ENCODE measurements at regions not wholly inside any gene's neighbourhood (a gene's known extent, or its start where the extent isn't known, plus 50 kb on each side); places are given as distances from the start of the nearest gene placed in this dataset.

DNA sequence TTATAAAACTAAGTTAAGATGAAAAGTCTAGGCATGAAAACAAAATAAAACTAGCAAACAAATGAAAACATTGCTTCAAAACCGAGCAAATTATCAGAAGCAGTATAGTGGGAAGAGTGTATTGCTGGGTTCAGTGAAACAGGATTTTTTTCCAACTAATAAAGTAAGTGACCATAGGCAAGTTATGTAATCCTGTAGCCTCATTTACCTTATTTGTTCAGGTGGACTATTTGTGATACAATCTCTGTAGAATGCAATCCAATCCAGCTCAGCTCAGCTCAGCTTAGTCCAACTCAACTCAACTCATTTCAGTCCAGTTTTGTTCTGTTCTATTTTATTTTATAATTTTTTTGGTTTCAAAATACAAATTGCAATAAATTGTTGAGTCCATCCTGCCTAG is 276.7 kb upstream of the LRIG3 start:
- no peak for DNase-seq

DNA sequence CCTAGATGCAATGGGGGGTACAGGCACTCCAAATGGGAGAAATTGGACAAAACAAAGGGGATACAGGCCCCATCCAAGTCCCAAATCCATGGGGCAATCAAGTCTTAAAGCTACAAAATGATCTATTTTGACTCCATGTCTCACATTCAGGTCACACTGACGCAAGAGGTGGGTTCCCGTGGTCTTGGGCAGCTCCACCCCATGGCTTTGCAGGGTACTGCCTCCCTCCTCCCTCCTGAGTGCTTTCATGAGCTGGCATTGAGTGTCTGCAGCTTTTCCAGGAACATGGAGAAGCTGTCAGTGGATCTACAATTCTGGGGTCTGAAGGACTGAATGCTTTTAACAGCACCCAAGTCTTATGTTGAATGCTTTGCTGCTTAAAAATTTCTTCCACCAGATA is 274.5 kb upstream of the LRIG3 start:
- DNase-seq = no peak

DNA sequence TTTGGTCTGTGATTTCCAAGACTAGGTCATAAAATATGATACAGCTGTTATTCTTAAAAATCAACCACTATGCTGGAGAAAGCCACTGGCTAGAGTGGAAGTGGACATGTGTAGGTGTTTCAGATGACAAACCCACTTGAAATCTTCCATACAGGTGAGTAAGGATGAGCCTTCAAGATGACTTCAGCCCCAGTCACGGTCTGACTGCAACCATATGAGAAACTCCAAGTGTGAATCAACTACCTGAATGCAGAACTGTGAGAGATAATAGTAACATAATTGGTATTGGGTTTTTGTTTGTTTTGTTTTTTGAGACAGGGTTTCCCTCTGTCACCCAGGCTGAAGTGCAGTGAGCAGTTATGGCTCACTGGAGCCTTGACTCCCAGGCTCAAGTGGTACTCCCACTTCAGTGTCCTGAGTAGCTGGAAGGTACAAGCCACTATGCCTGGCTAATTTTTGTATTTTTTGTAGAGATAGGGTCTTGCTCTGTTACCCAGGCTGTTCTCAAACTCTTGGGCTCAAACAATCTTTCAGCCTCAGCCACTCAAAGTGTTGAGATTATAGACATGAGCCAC is 273.3 kb upstream of the LRIG3 start:
- no peak for DNase-seq

DNA sequence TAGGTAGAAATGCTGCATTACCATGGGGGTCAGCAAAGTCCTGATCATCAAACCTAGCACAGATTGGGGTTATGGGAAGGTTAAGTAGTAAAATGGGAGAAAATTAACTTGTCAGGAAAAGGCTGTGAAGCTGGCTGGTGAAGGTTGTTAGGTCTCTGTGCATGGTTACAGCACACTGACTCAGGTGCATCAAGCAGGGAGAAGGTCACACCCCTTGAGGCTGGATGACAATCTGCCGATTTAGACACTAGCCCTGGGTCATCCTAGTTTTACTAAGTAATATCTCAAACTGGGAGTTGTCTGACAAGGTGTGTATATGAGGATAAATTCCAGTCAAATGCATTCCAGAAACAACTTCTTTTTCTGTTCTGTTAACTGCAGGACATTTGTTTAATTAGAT is 271.1 kb upstream of the LRIG3 start:
- no peak for DNase-seq

DNA sequence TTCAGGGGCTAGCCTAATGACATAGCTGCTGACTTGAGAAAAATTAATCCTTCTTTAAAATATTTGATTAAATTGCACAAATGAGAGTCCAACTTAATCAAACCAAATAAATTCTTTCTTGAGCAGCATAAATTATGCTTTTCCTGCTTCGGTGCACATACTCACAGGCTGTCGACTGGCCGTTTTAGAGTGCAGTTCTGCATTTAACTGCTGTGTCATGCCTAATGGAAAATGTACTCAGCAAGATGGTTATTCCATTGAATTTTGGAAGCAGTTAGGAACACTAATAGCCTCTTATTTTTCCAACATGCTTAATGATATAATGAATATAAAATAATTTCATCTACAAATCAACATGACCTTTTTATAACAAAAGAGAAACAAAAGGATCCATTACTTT is 266.1 kb upstream of the LRIG3 start:
- DNase-seq = no peak

DNA sequence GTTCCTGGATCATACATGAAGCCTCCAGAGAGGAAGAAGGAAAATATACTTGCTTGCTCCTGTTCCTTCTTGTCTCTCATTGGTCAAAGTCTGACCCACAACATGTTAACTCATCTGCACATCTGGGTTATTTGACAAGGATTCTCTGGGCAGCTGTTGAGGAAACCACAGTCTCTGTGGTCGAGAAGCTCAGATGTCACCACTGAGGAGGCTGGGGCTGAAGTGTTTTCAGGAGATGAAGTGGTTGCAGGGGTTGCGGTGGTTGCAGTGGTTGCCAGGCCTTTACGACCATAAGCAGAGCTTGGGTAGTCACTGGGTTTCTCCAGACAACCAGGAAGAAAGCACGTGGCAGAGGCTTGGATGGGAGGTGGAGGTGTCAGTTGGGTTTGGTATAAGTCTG is 265.0 kb upstream of the LRIG3 start:
- no peak for DNase-seq

DNA sequence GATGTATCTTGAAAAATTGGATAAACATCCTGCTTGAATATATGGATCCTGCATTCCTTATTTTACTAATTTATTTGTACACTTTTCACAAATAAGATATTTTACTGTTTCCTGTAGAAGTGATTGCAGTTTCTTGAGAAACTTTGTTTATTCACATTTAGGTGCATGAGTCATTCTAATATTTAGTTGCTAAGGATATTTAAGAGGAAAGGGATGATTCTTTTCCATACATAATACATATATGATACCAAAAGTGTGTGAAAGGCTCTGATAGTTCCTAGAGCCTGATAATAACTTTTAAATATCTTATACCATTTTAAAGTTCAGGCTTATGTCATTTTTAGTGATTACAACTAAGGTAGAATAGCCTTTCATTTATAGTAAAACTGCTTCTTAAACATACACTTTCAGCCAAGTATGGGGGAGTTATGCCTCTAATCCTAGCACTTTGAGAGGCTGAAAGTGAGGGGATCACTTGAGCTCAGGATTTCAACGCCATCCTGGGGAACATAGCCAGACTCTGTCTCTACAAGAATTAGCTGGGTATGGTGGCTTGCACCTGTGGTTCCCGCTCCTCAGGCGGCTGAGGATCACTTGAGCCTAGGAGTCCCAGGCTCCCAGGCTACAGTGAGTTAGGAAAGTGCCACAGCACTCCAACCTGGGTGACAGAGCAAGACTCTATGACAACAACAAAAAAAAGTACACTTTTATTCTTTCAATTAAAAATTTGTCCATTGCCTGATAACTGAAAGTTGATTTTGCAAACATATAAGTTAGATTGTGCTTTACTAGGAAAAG is 262.6 kb upstream of the LRIG3 start:
- no peak for DNase-seq

DNA sequence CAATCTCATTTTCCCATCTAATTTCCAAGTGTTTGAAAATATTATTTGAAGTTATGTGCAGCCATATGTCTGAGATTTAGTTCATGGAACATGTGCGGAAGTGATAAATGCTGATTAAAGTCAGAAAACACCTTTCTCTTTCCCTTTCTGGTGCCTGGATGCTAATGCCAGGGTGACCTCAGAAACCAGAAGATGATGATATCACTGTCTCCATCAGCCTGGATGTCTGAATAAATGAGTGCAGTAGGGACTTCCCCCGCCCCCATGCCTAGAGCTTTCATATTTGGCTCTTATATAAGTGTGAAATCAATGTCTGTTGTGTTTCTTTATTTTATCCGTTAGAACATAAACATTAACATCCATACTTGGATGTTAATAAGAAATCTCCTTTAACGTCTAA is 261.9 kb upstream of the LRIG3 start:
- DNase-seq = peak in 1 of 2 experiments; percentile 3

DNA sequence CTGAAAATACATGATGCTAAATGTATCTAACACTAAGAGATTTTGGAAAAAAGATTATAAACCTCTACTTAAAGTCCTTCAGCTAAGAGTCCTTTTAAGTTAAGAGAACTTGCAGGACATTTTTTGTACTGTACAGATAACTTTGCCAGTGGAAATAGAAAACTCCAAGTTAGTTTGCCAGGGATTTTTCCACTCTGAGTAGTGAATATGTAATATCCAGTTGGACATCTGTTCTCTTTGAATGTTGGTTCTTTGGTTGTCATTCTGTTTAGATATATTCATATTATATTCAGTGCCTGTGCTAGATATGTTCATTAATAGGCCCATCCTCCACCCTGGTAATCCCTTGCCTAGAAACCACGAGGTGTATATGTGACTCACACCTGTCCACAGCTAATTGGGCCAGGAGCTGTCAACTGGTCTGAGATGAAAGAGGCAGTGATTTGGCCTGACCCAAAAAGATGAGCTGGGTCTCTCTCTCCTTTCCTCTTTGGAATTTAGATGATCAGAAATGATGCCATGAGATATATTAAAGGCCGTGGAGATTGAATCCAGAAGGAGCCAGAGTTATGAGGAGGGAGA is 261.0 kb upstream of the LRIG3 start:
- no peak for DNase-seq

DNA sequence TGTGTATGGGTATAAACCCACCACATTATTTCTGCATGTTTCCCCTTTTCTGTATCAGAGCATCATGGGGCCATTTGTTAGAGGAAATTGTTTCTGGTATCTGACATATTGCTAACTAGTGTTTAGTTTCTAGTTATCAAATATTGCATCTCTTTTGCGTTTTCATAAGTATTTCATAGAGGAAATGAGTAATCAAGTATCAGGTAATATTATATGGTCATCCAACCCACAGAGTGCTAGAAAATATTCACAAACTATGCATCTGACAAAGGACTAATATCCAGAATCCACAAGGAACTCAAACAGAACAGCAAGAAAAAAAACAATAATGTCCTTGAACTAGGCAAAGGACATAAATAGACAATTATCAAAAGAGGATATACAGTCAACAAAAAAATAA is 258.9 kb upstream of the LRIG3 start:
- DNase-seq = no peak

DNA sequence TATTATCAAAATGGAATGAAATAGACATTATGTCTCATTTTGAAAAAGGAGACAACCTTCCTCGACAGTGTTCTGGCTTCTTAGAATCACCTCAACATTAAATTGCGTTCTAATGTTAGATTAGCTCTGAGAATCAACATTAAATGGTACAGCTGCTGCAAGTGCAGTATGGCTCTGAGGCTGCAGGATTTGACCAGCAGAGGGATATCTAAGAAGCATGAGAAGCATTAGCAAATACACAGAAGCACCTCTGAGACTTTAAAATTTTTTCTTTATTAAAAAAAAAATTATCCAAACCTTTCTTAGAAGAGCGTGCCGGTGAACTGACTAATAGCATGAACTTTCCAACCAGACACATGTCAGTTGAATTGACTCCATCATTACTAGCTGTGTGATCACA is 253.4 kb upstream of the LRIG3 start:
- no peak for DNase-seq

DNA sequence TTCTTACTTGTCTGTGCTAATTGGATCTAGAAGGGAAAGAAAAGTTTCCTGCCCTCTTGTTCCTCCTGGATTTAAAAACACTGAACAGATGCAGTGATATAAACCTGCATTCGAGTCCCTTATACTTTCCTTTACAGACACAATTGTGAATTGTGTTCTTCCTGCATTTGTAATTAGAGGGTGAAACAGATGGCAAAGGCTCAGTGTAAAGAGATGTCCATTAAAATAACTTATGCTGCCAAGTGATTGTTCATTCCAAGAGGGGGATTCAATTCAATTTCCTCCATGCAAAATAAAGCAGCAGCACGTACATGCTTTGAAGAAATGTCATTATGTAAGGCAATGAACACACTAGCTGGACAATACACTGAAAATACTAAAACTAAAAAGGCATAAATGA is 248.3 kb upstream of the LRIG3 start:
- no peak for DNase-seq

DNA sequence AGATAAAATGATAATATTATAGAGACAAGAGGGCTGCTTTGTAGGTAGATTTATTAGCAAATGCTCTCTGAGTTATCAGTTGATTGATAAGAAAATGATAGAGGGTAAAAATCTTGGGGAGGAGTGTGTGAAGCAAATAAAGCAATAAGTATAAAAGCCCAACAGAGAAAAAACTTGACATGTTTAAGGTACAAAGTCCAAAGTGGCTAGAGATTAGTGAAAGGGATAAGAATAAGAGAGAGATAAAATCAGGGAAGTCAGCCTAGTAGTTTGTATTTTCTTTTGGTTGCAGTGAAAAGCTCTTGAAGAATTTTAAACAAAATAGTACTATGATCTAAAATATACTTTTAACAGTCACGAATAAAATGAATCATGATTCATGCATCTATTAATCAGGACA is 246.2 kb upstream of the LRIG3 start:
- DNase-seq = no peak

DNA sequence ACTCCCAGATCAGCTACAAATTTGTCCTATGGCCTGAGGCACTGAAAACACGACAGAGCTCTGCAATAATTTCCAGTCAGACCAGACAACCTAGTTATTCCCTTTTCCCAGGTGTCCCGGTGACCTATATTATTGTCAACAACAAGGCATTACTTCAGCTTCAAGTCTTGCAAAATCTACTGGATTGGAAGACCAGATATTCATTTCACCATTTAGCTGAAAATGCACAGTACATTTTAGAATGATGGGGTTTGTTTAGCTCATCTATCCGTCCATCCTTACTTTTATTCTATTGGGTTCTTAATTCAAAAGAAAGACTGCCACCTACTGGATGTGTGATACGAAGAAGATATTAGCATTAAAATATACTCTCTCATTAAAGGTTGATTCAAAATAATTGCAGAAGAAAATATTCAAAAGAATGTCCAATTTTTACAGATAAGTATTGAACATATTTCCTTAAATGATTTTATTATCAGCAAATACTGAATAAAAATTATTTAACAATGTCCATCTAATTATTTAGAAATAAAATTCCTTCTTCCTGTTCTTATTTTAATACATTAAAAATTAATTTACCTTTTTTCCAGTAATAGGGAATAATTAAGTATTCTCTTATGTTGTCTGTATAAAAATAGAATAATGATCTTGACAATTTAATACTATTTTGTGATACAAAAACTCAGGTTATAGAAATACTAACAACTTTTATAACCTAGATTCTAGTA is 244.9 kb upstream of the LRIG3 start:
- no peak for DNase-seq

DNA sequence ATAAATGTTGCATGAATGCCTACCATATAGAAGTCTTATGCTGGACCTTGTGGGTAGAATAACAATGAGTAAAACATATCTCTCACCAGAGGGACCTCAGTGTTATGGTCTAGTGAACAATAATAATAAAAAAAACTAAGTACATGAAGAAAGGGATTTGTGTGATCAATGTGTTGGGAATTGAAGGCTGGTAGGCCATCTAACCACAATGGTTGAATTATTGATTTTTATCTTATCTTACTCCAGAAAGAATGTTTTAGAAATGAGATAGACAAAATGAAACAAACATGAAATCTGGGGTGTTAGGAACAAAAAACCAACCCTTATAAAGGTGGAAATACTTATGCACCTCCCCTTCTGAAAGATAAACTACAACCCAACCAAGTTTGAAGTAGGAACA is 243.9 kb upstream of the LRIG3 start:
- DNase-seq = no peak

DNA sequence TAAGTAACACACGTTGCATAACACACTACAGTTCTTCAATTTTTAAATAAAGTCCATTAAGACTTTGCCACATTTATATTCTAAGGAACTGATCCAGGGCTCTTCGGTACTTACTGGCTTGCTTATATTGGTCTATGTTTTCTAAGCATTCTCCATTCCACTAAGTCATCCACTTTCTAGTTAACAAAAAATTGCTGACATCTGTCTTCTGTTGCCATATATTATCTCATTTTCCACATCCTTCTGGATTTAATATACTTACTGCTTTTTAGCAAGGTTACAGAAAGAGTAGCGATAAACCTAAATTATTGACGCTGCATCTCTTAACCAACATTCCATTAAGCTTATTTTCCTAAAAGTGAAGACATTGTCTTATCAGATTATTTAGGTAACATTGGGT is 238.4 kb upstream of the LRIG3 start:
- DNase-seq = no peak

DNA sequence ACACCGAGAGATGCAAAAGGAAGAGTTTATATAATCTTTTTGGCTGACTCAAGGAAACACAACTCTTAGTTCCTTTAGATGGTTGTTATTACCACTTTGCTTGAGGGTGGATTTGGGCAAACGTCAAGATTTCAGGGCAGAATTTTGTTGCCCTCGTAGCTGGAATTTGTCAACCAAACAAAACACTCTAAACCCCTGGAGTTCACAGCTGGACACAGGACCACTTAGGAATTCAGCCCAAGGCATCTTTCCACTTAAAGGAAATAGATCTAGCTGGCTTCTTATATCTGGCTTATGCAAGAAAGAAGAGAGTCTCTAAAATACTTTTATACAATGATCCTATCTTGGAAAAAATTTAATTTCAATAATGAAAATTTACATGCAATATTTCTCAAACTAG is 237.8 kb upstream of the LRIG3 start:
- DNase-seq = no peak

DNA sequence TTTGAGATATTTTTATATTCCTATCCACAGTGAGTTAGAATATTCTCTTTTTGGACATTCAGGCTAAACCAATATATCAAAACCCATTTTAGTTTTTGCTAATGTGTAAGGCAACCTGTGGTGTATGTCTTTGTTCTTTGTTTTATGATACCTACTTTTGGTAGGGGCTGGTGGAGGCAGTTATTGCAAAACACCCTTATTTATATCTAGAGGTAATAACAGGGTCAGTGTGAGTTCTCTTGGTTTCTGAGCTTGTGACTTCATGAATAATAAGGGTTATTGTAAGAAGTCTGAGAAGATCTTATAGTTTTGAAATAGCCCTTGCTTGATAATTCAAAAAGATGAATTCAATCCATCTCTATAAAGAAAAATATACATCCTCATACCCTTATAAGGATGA is 235.1 kb upstream of the LRIG3 start:
- no peak for DNase-seq

DNA sequence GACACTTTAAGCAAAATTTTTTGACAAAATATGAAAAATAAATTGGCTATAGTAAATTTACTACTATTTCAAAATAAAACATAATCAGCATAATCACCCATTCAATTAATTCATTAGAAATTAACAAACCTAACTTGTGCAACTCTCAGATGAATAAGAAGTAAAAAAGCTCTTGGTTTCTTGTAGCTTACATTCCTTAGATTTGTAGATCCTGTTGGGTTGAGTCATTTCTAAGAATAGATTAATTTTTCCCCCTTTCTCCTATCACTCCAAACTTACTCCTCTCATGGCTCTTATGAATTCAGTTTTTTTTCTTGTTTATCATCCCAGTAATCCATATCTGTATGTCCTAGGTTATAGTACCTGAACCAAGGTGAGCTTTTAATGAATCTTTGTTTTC is 230.9 kb upstream of the LRIG3 start:
- no peak for DNase-seq

DNA sequence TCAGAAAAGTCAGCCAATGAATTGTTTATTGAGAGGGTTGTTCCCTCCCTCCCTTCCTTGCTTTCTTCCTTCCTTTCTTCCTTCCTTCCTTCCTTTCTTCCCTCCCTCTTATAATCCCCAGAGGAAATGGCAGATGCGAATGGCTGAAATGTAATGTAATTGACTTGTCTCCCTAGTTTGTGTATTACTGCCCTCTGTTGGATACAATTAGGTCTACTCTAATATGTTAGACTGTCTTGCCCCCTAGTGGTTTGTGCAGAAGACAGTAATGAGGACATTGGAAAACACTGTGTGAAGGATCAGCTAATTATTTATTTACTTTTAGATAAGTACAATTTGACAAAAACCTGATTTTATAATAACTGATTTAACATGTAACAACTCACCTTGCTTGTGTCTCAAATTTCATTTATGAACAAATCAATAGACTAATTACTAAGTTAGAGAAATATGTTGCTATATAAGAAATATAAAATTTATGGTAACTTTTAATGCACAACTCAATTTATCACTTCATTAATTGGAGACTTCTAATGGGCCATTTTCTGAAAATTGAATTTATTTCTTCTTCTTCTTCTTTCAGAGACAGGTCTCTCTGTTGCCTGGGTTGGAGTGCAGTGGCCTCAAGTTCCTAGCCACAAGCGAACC is 229.8 kb upstream of the LRIG3 start:
- no peak for DNase-seq

DNA sequence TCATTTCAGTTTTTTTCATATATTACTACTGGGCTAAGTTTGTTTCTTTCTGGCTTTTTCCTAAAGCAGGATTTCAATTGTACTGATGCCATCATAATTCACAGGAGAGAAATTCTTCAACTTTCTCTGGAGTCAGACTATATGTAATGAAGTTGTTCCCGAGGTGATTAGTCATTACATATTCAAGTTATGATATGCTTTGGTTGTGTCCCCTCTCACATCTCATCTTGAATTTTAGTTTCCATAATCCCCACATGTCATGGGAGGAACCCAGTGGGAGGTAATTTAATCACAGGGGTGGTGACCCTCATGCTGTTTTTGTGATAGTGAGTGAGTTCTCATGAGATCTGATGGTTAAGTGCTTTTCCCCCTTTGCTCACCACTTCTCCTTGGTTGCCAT is 227.5 kb upstream of the LRIG3 start:
- DNase-seq = no peak

DNA sequence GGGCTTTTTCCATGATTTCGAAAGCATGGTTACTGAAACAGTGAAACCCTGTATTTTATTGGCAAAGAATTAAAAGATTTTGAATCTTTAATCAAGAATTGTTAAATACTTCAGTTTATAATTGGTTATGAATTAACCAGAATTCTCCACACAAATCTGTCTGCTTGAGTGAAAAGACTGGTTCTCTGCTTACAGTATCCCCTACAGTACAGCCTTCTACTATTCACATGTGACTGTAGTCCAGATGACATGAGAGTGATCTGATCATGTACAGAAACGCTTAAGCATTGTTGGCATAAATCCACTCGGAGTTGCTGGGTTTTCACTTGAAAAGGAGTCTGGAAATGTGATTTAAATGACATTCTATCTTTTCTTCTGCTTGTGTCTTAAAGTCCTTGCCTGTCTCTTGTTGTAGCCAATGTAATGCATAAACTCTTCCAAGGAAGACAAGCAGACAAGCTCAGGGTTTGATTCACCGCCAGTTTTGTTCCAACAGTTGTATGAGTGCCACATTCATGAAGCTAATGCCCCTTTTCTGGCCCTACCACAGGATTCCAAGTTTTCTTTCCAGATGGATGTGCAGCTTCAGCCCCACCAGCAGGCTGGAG is 222.0 kb upstream of the LRIG3 start:
- DNase-seq = no peak

DNA sequence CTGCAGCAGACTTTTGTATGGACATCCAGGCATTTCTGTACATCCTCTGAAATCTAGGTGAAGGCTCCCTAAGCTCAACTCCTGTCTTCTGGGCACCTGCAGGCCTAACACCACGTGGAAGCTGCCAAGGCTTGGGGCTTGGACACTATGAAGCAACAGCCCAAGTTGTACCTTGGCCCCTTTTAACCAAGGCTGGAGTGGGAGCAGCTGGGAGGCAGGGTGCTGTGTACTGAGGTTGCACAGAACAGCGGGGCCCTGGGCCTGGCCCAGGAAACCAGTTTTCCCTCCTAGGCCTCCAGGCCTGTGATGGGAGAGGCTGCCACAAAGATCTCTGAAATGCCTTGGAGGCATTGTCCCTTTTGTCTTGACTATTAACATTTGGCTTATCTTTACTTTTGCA is 214.4 kb upstream of the LRIG3 start:
- no peak for DNase-seq

Measured in stimulated activated CD4-positive, alpha-beta T cell treated with anti-CD3 and anti-CD28 coated beads, Interleukin-4, amount 100 ng/mL, for 4 hours (primary cell).